ENCODE measurements at regions not wholly inside any gene's neighbourhood (a gene's known extent, or its start where the extent isn't known, plus 50 kb on each side); places are given as distances from the start of the nearest gene placed in this dataset.

GRCh38 chr16:86823888-86824671, 245.7 kb downstream of the FOXL1 start:
- TF ChIP-seq POLR2A (IDR thresholded peaks at IDR 0.05) (no peak), EP300 (IDR thresholded peaks at IDR 0.05) (no peak), CTCF (IDR thresholded peaks at IDR 0.05) (no peak)
- Histone ChIP-seq H3K27me3 (no peaks in the 10 kb centered on the region), H3K4me1 (ENCODE audit: insufficient read depth) (no peaks in the 10 kb centered on the region), H3K27ac (no peak overlapping the region), H3K4me3 (no peak overlapping the region), H3K9me3 (no peaks in the 10 kb centered on the region), H3K36me3 (no peaks in the 10 kb centered on the region)
- intact Hi-C loops (cut with DNase I): no loop called here
- WGBS, 3 donors: 87 to 90% (median 88%) methylated on average over 21 to 22 of the region's 22 CpGs
- no peak for DNase-seq

- intact Hi-C loops (cut with DNase I): no loop called here
- 50 to 59% (median 55%) methylated on average over 18 of the region's 18 CpGs for WGBS, 3 donors
- Histone ChIP-seq H3K9me3 (no peaks in the 10 kb centered on the region), H3K4me1 (ENCODE audit: insufficient read depth) (no peaks in the 10 kb centered on the region), H3K27ac (no peak overlapping the region), H3K36me3 (no peaks in the 10 kb centered on the region), H3K27me3 (no peaks in the 10 kb centered on the region), H3K4me3 (no peak overlapping the region)
- DNase-seq: no peak
- TF ChIP-seq POLR2A (IDR thresholded peaks at IDR 0.05): no peak
- TF ChIP-seq EP300 (IDR thresholded peaks at IDR 0.05): no peak
- TF ChIP-seq CTCF (IDR thresholded peaks at IDR 0.05): no peak
Measured at GRCh38 chr16:86824751-86825296, 246.5 kb downstream of the FOXL1 start.

- H3K9me3 ChIP-seq: no peaks in the 10 kb centered on the region
- intact Hi-C loops (cut with DNase I): no loop called here
- no peaks in the 10 kb centered on the region for H3K4me1 ChIP-seq (ENCODE audit: insufficient read depth)
- no peak for DNase-seq
- no peaks in the 10 kb centered on the region for H3K27me3 ChIP-seq
- WGBS, 3 donors: 56 to 70% (median 57%) methylated on average over 4 of the region's 4 CpGs
- no peak overlapping the region for H3K4me3 ChIP-seq
- H3K27ac ChIP-seq: no peak overlapping the region
- TF ChIP-seq EP300 (IDR thresholded peaks at IDR 0.05) (no peak), POLR2A (IDR thresholded peaks at IDR 0.05) (no peak), CTCF (IDR thresholded peaks at IDR 0.05) (no peak)
- H3K36me3 ChIP-seq: no peaks in the 10 kb centered on the region
Measured at GRCh38 chr16:86825631-86826030, 247.3 kb downstream of the FOXL1 start.

GRCh38 chr16:86826941-86827340, 248.6 kb downstream of the FOXL1 start:
- Histone ChIP-seq H3K27ac (no peak overlapping the region), H3K4me1 (ENCODE audit: insufficient read depth) (no peaks in the 10 kb centered on the region), H3K4me3 (no peak overlapping the region), H3K9me3 (no peaks in the 10 kb centered on the region), H3K27me3 (no peaks in the 10 kb centered on the region), H3K36me3 (no peaks in the 10 kb centered on the region)
- 51 to 59% (median 56%) methylated on average over 14 of the region's 14 CpGs for WGBS, 3 donors
- intact Hi-C loops (cut with DNase I): no loop called here
- no peak for TF ChIP-seq POLR2A (IDR thresholded peaks at IDR 0.05)
- no peak for TF ChIP-seq CTCF (IDR thresholded peaks at IDR 0.05)
- TF ChIP-seq EP300 (IDR thresholded peaks at IDR 0.05): no peak
- DNase-seq: no peak

Data from ovary (tissue), 7 donors.